ENCODE measurements at regions not wholly inside any gene's neighbourhood (a gene's known extent, or its start where the extent isn't known, plus 50 kb on each side); places are given as distances from the start of the nearest gene placed in this dataset.
"Not testable (repeated sequence)": the region's sequence is repeated elsewhere in the genome, so short reads cannot be mapped to it uniquely, and the experiment has no call there.

- no peak for DNase-seq (ENCODE audit: low read depth, low spot score)
Observed at GRCh38 chr19:31880283-31880682, 465.1 kb upstream of the ZNF507 start.

- no peak for DNase-seq (ENCODE audit: low read depth, low spot score)
Observed at GRCh38 chr19:31881988-31882387, 463.4 kb upstream of the ZNF507 start.

GRCh38 chr19:31882709-31883108, 462.7 kb upstream of the ZNF507 start:
- no peak for DNase-seq (ENCODE audit: low read depth, low spot score)

GRCh38 chr19:31883296-31883990, 462.0 kb upstream of the ZNF507 start:
- DNase-seq (ENCODE audit: low read depth, low spot score): peak; percentile 3

GRCh38 chr19:31885280-31885853, 460.0 kb upstream of the ZNF507 start:
- DNase-seq (ENCODE audit: low read depth, low spot score): no peak

GRCh38 chr19:31890230-31890629, 455.2 kb upstream of the ZNF507 start:
- DNase-seq (ENCODE audit: low read depth, low spot score): no peak

- DNase-seq (ENCODE audit: low read depth, low spot score): no peak
Observed at GRCh38 chr19:31892060-31892459, 453.4 kb upstream of the ZNF507 start.

- DNase-seq (ENCODE audit: low read depth, low spot score): not testable (repeated sequence)
Observed at GRCh38 chr19:31893491-31893890, 451.9 kb upstream of the ZNF507 start.

GRCh38 chr19:31894451-31894850, 451.0 kb upstream of the ZNF507 start:
- no peak for DNase-seq (ENCODE audit: low read depth, low spot score)

GRCh38 chr19:31897292-31897691, 448.1 kb upstream of the ZNF507 start:
- no peak for DNase-seq (ENCODE audit: low read depth, low spot score)

GRCh38 chr19:31900991-31901390, 444.4 kb upstream of the ZNF507 start:
- no peak for DNase-seq (ENCODE audit: low read depth, low spot score)

- DNase-seq (ENCODE audit: low read depth, low spot score): no peak
Observed at GRCh38 chr19:31902821-31903220, 442.6 kb upstream of the ZNF507 start.

- DNase-seq (ENCODE audit: low read depth, low spot score): no peak
Observed at GRCh38 chr19:31903979-31904378, 441.4 kb upstream of the ZNF507 start.

- no peak for DNase-seq (ENCODE audit: low read depth, low spot score)
Observed at GRCh38 chr19:31906111-31906871, 439.1 kb upstream of the ZNF507 start.

- no peak for DNase-seq (ENCODE audit: low read depth, low spot score)
Observed at GRCh38 chr19:31907661-31908060, 437.7 kb upstream of the ZNF507 start.

- no peak for DNase-seq (ENCODE audit: low read depth, low spot score)
Observed at GRCh38 chr19:31908080-31908479, 437.3 kb upstream of the ZNF507 start.

- DNase-seq (ENCODE audit: low read depth, low spot score): no peak
Observed at GRCh38 chr19:31908496-31909225, 436.7 kb upstream of the ZNF507 start.

GRCh38 chr19:31910224-31910623, 435.2 kb upstream of the ZNF507 start:
- DNase-seq (ENCODE audit: low read depth, low spot score): no peak

GRCh38 chr19:31911577-31911976, 433.8 kb upstream of the ZNF507 start:
- DNase-seq (ENCODE audit: low read depth, low spot score): no peak

- no peak for DNase-seq (ENCODE audit: low read depth, low spot score)
Observed at GRCh38 chr19:31913103-31913661, 432.2 kb upstream of the ZNF507 start.

- DNase-seq (ENCODE audit: low read depth, low spot score): no peak
Observed at GRCh38 chr19:31930401-31930800, 415.0 kb upstream of the ZNF507 start.

GRCh38 chr19:31937983-31938382, 407.4 kb upstream of the ZNF507 start:
- no peak for DNase-seq (ENCODE audit: low read depth, low spot score)

All from astrocyte of the hippocampus (primary cell).